ENCODE measurements at regions not wholly inside any gene's neighbourhood (a gene's known extent, or its start where the extent isn't known, plus 50 kb on each side); places are given as distances from the start of the nearest gene placed in this dataset.

GRCh38 chr6:156348849-156349248, 428.3 kb upstream of the ARID1B start:
- Histone ChIP-seq H3K27me3 (ENCODE audit: control insufficient read depth, insufficient read depth, low read length) (no peaks in the 10 kb centered on the region; the same call in 1 of the 2 replicates), H3K9me3 (ENCODE audit: control insufficient read depth, insufficient read depth, low read length) (no peaks in the 10 kb centered on the region), H3K9ac (ENCODE audit: low read depth, low read length) (no peak overlapping the region), H3K27ac (ENCODE audit: insufficient read depth, low read length) (no peak overlapping the region), H4K91ac (ENCODE audit: insufficient read depth, low read depth, low read length) (no peak overlapping the region), H4K20me1 (ENCODE audit: insufficient read depth, low read length) (no peaks in the 10 kb centered on the region), H3K79me1 (ENCODE audit: low read depth in 1 of 2, low read length in 2 of 2) (no peaks in the 10 kb centered on the region), H3K4me2 (ENCODE audit: low read depth, low read length) (no peak overlapping the region), H3K9me1 (ENCODE audit: insufficient read depth, low read length) (no peaks in the 10 kb centered on the region), H3K4me1 (ENCODE audit: control insufficient read depth, insufficient read depth, low read length) (peaks cover 2% of the 10 kb centered on the region), H4K8ac (ENCODE audit: low read depth in 2 of 2, low read length in 2 of 2) (no peak overlapping the region), H4K5ac (ENCODE audit: low read depth, low read length) (no peak overlapping the region), H2AK5ac (ENCODE audit: low read depth, low read length) (no peak overlapping the region), H2BK20ac (ENCODE audit: low read depth, low read length) (no peak overlapping the region), H3K56ac (ENCODE audit: extremely low read depth, insufficient read depth, low read length) (no peak overlapping the region), H2BK120ac (ENCODE audit: low read depth, low read length) (no peak overlapping the region), H3K18ac (ENCODE audit: low read depth, low read length) (no peak overlapping the region), H2AK9ac (replicated peaks; ENCODE audit: low read depth, low read length, poor library complexity) (no peak overlapping the region), H3K36me3 (ENCODE audit: control insufficient read depth, insufficient read depth, low read length) (no peaks in the 10 kb centered on the region), H2AFZ (replicated peaks; ENCODE audit: low read length, poor library complexity) (no peak overlapping the region), H3K23ac (ENCODE audit: low read depth, low read length) (no peak overlapping the region), H2BK15ac (ENCODE audit: low read depth, low read length) (no peak overlapping the region), H3K4me3 (ENCODE audit: insufficient read depth, low read depth, low read length) (no peak overlapping the region), H3K14ac (replicated peaks; ENCODE audit: low read depth, low read length) (no peak overlapping the region), H2BK5ac (ENCODE audit: low read depth, low read length, poor library complexity, severe bottlenecking) (no peak overlapping the region), H3K4ac (ENCODE audit: low read depth, low read length) (no peak overlapping the region)
- TF ChIP-seq CHD1 (IDR thresholded peaks at IDR 0.05; ENCODE audit: low read depth, low read length): no peak
- TF ChIP-seq CTCF (conservative IDR thresholded peaks at IDR 0.05; ENCODE audit: low read depth, low read length): no peak
- no peak for TF ChIP-seq BHLHE40 (IDR thresholded peaks at IDR 0.05; ENCODE audit: low read depth, low read length)
- TF ChIP-seq NFE2L2 (IDR thresholded peaks at IDR 0.05; ENCODE audit: low read depth, low read length): no peak
- no peak for TF ChIP-seq USF2 (IDR thresholded peaks at IDR 0.05; ENCODE audit: low read depth, low read length)
- TF ChIP-seq MAFK (IDR thresholded peaks at IDR 0.05; ENCODE audit: low read depth, low read length): no peak
- no peak for TF ChIP-seq RCOR1 (IDR thresholded peaks at IDR 0.05; ENCODE audit: insufficient replicate concordance, low read length)
- TF ChIP-seq SMC3 (IDR thresholded peaks at IDR 0.05; ENCODE audit: low read depth, low read length): no peak
- no peak for TF ChIP-seq CEBPB (IDR thresholded peaks at IDR 0.05; ENCODE audit: low read depth, low read length)
- no peak for TF ChIP-seq MAZ (IDR thresholded peaks at IDR 0.05; ENCODE audit: borderline replicate concordance, low read depth, low read length)
- TF ChIP-seq FOS (IDR thresholded peaks at IDR 0.05; ENCODE audit: low read depth, low read length): no peak
- dilution Hi-C loops (cut with HindIII; ENCODE audit: low sequenced_read_pairs, unreplicated experiment): no loop called here
- ATAC-seq (ENCODE audit: low read depth) (no peak), DNase-seq (no peak)
- ChIA-PET CTCF (no interaction called here), POLR2A (ENCODE audit: unreplicated experiment) (no interaction called here)
- BruUV-seq (replicated peaks): no TSS peak
- no CpG with 5 or more reads among the region's 2 CpGs for WGBS, 2 experiments (ENCODE audit: extremely low coverage in 2 of 2, insufficient read length in 1 of 2)
- intact Hi-C loops (cut with micrococcal nuclease): no loop called here
- in situ Hi-C loops (cut with MboI; ENCODE audit: low sequenced_read_pairs): no loop called here
